AG04450 (cell line): ENCODE measurements at regions not wholly inside any gene's neighbourhood (a gene's known extent, or its start where the extent isn't known, plus 50 kb on each side); places are given as distances from the start of the nearest gene placed in this dataset.
A peak's percentile ranks its signal among the peaks of the same experiment; 100 is the strongest.

Experiments used
- CTCF ChIA-PET: fragments of 300-600, 350-600 bp; formaldehyde crosslinking; extraction: SDS; loops from one replicate; lab custom pipeline; 2022; ENCODE audit warnings: antibody characterized with exemption, inconsistent platforms; lab: Charles Lee
- POLR2A ChIA-PET: fragments of 350-600 bp; formaldehyde crosslinking; extraction: SDS; loops from one replicate; lab custom pipeline; 2021; ENCODE audit warnings: antibody characterized with exemption, inconsistent platforms; lab: Yijun Ruan, JAX
- DNase-seq: peaks from one replicate; pipeline ENCODE4 v3.0.0-alpha.2; 2011; ENCODE audit warnings: low read depth, low spot score
- H3K27ac ChIP-seq: one replicate; pipeline ENCODE4 v1.5.1; 2012; ENCODE audit warnings: low read depth, low read length, control low read depth
- H3K27me3 ChIP-seq: one replicate; pipeline ENCODE4 v1.6.0; 2012; ENCODE audit warnings: low read length; ENCODE audit not compliant: control insufficient read depth, insufficient read depth
- H3K4me3 ChIP-seq: 2 replicates; pipeline ENCODE4 v1.5.1; 2011; ENCODE audit warnings: mild to moderate bottlenecking, low read depth, low read length, control low read depth
- H3K9me3 ChIP-seq: 2 replicates; pipeline ENCODE4 v1.5.1; 2012; ENCODE audit warnings: low read length; ENCODE audit not compliant: control insufficient read depth, insufficient read depth
- CTCF ChIP-seq: IDR thresholded peaks from 2 replicates; pipeline ENCODE4 v1.5.1; 2011; ENCODE audit warnings: low read depth, low read length, control low read depth, inconsistent platforms

- ChIA-PET CTCF (interaction anchor here (0.5 to 2.5 kb wide), 42 partner anchors 9 to 687 kb away, joined by 3 to 17 read pairs (median 4); no protein-coding TSS in a partner anchor), POLR2A (interaction anchor here (0.5 to 0.7 kb wide), 4 partner anchors 39 to 173 kb away, joined by 3 to 11 read pairs (median 5); no protein-coding TSS in a partner anchor)
- Histone ChIP-seq H3K27me3 (no peaks in the 10 kb centered on the region), H3K27ac (no peak overlapping the region), H3K4me3 (no peak overlapping the region), H3K9me3 (no peaks in the 10 kb centered on the region; the same call in 1 of the 2 replicates)
- peak; percentile 70 for DNase-seq
- peak; percentile 59 for TF ChIP-seq CTCF
Measured at GRCh38 chr16:73176577-73177013, 128.7 kb upstream of the ZFHX3 start.

GRCh38 chr16:73172973-73173709 is 125.2 kb upstream of the ZFHX3 start:
- ChIA-PET CTCF (interaction anchor here (0.6 to 1.0 kb wide), 9 partner anchors 10 to 661 kb away, joined by 3 to 7 read pairs (median 6); no protein-coding TSS in a partner anchor), POLR2A (interaction anchor here (0.7 to 1.2 kb wide), 5 partner anchors 44 to 284 kb away, joined by 3 to 11 read pairs (median 6); no protein-coding TSS in a partner anchor)
- H3K27me3 ChIP-seq, result no peaks in the 10 kb centered on the region
- H3K9me3 ChIP-seq, result no peaks in the 10 kb centered on the region; the same call in 1 of the 2 replicates
- TF ChIP-seq CTCF, result no peak
- no peak overlapping the region for H3K4me3 ChIP-seq
- peak overlapping the region; percentile 11 for H3K27ac ChIP-seq
- DNase-seq, result no peak

GRCh38 chr16:73172241-73172972 is 124.5 kb upstream of the ZFHX3 start:
- peak overlapping the region; percentile 1; the same call in 1 of the 2 replicates for H3K4me3 ChIP-seq
- CTCF ChIA-PET, result interaction anchor here (0.6 to 1.0 kb wide), 12 partner anchors 9 to 660 kb away, joined by 3 to 7 read pairs (median 4); no protein-coding TSS in a partner anchor
- POLR2A ChIA-PET, result interaction anchor here (0.7 to 1.2 kb wide), 7 partner anchors 42 to 283 kb away, joined by 3 to 11 read pairs (median 4); no protein-coding TSS in a partner anchor
- no peaks in the 10 kb centered on the region for H3K27me3 ChIP-seq
- H3K27ac ChIP-seq, result peak overlapping the region; percentile 71
- H3K9me3 ChIP-seq, result no peaks in the 10 kb centered on the region; the same call in 1 of the 2 replicates
- peak; percentile 56 for TF ChIP-seq CTCF
- DNase-seq, result peak; percentile 67

- CTCF ChIA-PET, result interaction anchor here (0.7 to 1.0 kb wide), 2 partner anchors 12 to 111 kb away, joined by 3 read pairs; no protein-coding TSS in a partner anchor
- no peak overlapping the region for H3K4me3 ChIP-seq
- no peak for TF ChIP-seq CTCF
- POLR2A ChIA-PET, result interaction anchor here (0.8 to 1.2 kb wide), 2 partner anchors 42 to 111 kb away, joined by 3 to 4 read pairs; no protein-coding TSS in a partner anchor
- no peaks in the 10 kb centered on the region for H3K27me3 ChIP-seq
- DNase-seq, result no peak
- peak overlapping the region; percentile 71 for H3K27ac ChIP-seq
- no peaks in the 10 kb centered on the region; the same call in 1 of the 2 replicates for H3K9me3 ChIP-seq
Measured at GRCh38 chr16:73171901-73172240, 123.9 kb upstream of the ZFHX3 start.
